Parathyroid adenoma (tissue), 2 donors: ENCODE measurements at regions not wholly inside any gene's neighbourhood (a gene's known extent, or its start where the extent isn't known, plus 50 kb on each side); places are given as distances from the start of the nearest gene placed in this dataset.

Experiments used
- H2AFZ ChIP-seq: fragments of 300-600 bp; sonication (generic); one replicate; pipeline ENCODE4 v1.7.0; 2017; ENCODE audit warnings: antibody characterized with exemption, mild to moderate bottlenecking
- H3K27ac ChIP-seq: fragments of 300-600 bp; sonication (generic); one replicate; pipeline ENCODE4 v1.7.0; 2017
- H3K27me3 ChIP-seq: fragments of 300-600 bp; sonication (generic); one replicate; pipeline ENCODE4 v1.7.0; 2017; ENCODE audit warnings: low read length; ENCODE audit not compliant: control insufficient read depth, insufficient read depth
- H3K36me3 ChIP-seq: fragments of 300-600 bp; sonication (generic); one replicate; pipeline ENCODE4 v1.7.0; 2017; ENCODE audit warnings: low read length; ENCODE audit not compliant: control insufficient read depth, insufficient read depth
- H3K4me1 ChIP-seq: fragments of 300-600 bp; sonication (generic); one replicate; pipeline ENCODE4 v1.7.0; 2017; ENCODE audit warnings: control low read depth
- H3K4me2 ChIP-seq: fragments of 300-600 bp; sonication (generic); one replicate; pipeline ENCODE4 v1.7.0; 2017; ENCODE audit warnings: low read length
- H3K4me3 ChIP-seq: fragments of 300-600 bp; sonication (generic); one replicate; pipeline ENCODE4 v1.7.0; 2017; ENCODE audit warnings: low read depth, low read length
- H3K79me2 ChIP-seq: fragments of 300-600 bp; sonication (generic); one replicate; pipeline ENCODE4 v1.7.0; 2017; ENCODE audit warnings: control low read depth
- H3K9ac ChIP-seq: fragments of 300-600 bp; sonication (generic); one replicate; pipeline ENCODE4 v1.7.0; 2017; ENCODE audit warnings: mild to moderate bottlenecking
- H3K9me3 ChIP-seq: fragments of 300-600 bp; sonication (generic); one replicate; pipeline ENCODE4 v1.7.0; 2017; ENCODE audit warnings: low read length; ENCODE audit not compliant: control insufficient read depth
- CTCF ChIP-seq: fragments of 300-600 bp; sonication (generic); IDR thresholded peaks from one replicate; pipeline ENCODE4 v1.7.0; 2017; ENCODE audit warnings: antibody characterized with exemption, mild to moderate bottlenecking
- donor health status: primary hyperparathyroidism.

- H3K27ac ChIP-seq = no peak overlapping the region
- H3K27me3 ChIP-seq = no peaks in the 10 kb centered on the region
- no peak overlapping the region for H3K4me3 ChIP-seq
- H3K9me3 ChIP-seq = no peaks in the 10 kb centered on the region
- H3K9ac ChIP-seq = no peak overlapping the region
- H2AFZ ChIP-seq = no peak overlapping the region
- H3K36me3 ChIP-seq = no peaks in the 10 kb centered on the region
- H3K79me2 ChIP-seq = no peaks in the 10 kb centered on the region
- H3K4me2 ChIP-seq = no peak overlapping the region
- no peak for TF ChIP-seq CTCF
- H3K4me1 ChIP-seq = no peaks in the 10 kb centered on the region
These were observed 81.1 kb downstream of the SOWAHC start for GRCh38 chr2:109695290-109695689.

GRCh38 chr2:109699646-109700045 is 85.5 kb downstream of the SOWAHC start:
- no peak overlapping the region for H3K4me3 ChIP-seq

GRCh38 chr2:109700680-109701274 is 86.6 kb downstream of the SOWAHC start:
- Histone ChIP-seq H3K9me3 (no peaks in the 10 kb centered on the region), H3K36me3 (no peaks in the 10 kb centered on the region), H3K4me1 (no peaks in the 10 kb centered on the region), H3K4me3 (no peak overlapping the region), H3K9ac (no peak overlapping the region), H3K4me2 (no peak overlapping the region), H2AFZ (no peak overlapping the region), H3K27ac (no peak overlapping the region), H3K79me2 (no peaks in the 10 kb centered on the region), H3K27me3 (no peaks in the 10 kb centered on the region)
- no peak for TF ChIP-seq CTCF

More at GRCh38 chr2:109699646-109700045, 85.5 kb downstream of the SOWAHC start:
- H3K27ac ChIP-seq = no peak overlapping the region
- H3K27me3 ChIP-seq = no peaks in the 10 kb centered on the region
- no peaks in the 10 kb centered on the region for H3K79me2 ChIP-seq
- H3K9ac ChIP-seq = no peak overlapping the region
- H3K9me3 ChIP-seq = no peaks in the 10 kb centered on the region
- H2AFZ ChIP-seq = no peak overlapping the region
- no peaks in the 10 kb centered on the region for H3K36me3 ChIP-seq
- no peak overlapping the region for H3K4me2 ChIP-seq
- H3K4me1 ChIP-seq = no peaks in the 10 kb centered on the region
- no peak for TF ChIP-seq CTCF

- no peak for TF ChIP-seq CTCF
- Histone ChIP-seq H3K27me3 (no peaks in the 10 kb centered on the region), H3K9me3 (no peaks in the 10 kb centered on the region), H3K27ac (no peak overlapping the region), H3K4me1 (no peaks in the 10 kb centered on the region), H3K4me2 (no peak overlapping the region), H3K4me3 (no peak overlapping the region), H3K36me3 (no peaks in the 10 kb centered on the region), H3K9ac (no peak overlapping the region), H3K79me2 (no peaks in the 10 kb centered on the region), H2AFZ (no peak overlapping the region)
These were observed 87.2 kb downstream of the SOWAHC start for GRCh38 chr2:109701362-109701761.
